Panc1 (cell line): ENCODE measurements at regions not wholly inside any gene's neighbourhood (a gene's known extent, or its start where the extent isn't known, plus 50 kb on each side); places are given as distances from the start of the nearest gene placed in this dataset.

ENCODE experiments used
- ATAC-seq: fragments of 200-7000 bp; cut with Tn5 transposase; 2 replicates; pipeline ENCODE4 v1.9.1; 2020; ENCODE audit warnings: mild to moderate bottlenecking, moderate library complexity
- BruUV-seq: library from RNA; stranded (reverse); fragments of 400-500 nt; replicated peaks from 2 replicates; lab custom pipeline; 2021; lab: Mats Ljungman, UMichigan
- CTCF ChIA-PET: fragments of 300-600 bp; sonication (Branson Sonifier 250); formaldehyde crosslinking; loops from one replicate; lab custom pipeline; 2022; ENCODE audit warnings: antibody characterized with exemption; lab: Charles Lee
- POLR2A ChIA-PET: fragments of 300-600 bp; sonication (Branson Sonifier 250); formaldehyde crosslinking; loops from one replicate; lab custom pipeline; 2022; ENCODE audit warnings: antibody characterized with exemption; lab: Charles Lee
- DNase-seq: peaks from one replicate; pipeline ENCODE4 v3.0.0-alpha.2; 2010; ENCODE audit warnings: low read depth, low spot score
- H3K27ac ChIP-seq: 2 replicates; pipeline ENCODE4 v1.5.1; 2011; ENCODE audit warnings: mild to moderate bottlenecking, low read length, inconsistent platforms
- H3K27me3 ChIP-seq: fragments of 200-500 bp; sonication (Bioruptor generic); 2 replicates; pipeline ENCODE4 v1.6.0; 2014; ENCODE audit warnings: low read length, inconsistent platforms; ENCODE audit not compliant: control insufficient read depth, insufficient read depth
- H3K36me3 ChIP-seq: fragments of 200-500 bp; sonication (Bioruptor generic); 2 replicates; pipeline ENCODE4 v1.5.1; 2014; ENCODE audit warnings: inconsistent platforms, mild to moderate bottlenecking, low read length, moderate library complexity; ENCODE audit not compliant: control insufficient read depth, insufficient read depth
- H3K4me1 ChIP-seq: 2 replicates; pipeline ENCODE4 v1.5.1; 2011; ENCODE audit warnings: inconsistent platforms, mild to moderate bottlenecking, low read length, moderate library complexity; ENCODE audit not compliant: control insufficient read depth, insufficient read depth
- H3K4me3 ChIP-seq, 2 experiments: 2 replicates each; pipeline ENCODE4 v1.5.1; 2011 to 2012; ENCODE audit warnings: low read depth in 2 of 2, low read length in 2 of 2, mild to moderate bottlenecking in 2 of 2, inconsistent platforms in 1 of 2, moderate library complexity in 1 of 2
- H3K9me3 ChIP-seq: fragments of 200-500 bp; sonication (Bioruptor generic); 2 replicates; pipeline ENCODE4 v1.5.1; 2014; ENCODE audit warnings: low read depth, mild to moderate bottlenecking, inconsistent platforms, low read length, moderate library complexity; ENCODE audit not compliant: control insufficient read depth, insufficient read depth
- CTCF ChIP-seq: fragments of 450-650 bp; IDR thresholded peaks from 2 replicates; pipeline ENCODE4 v1.5.1; 2017; ENCODE audit warnings: mild to moderate bottlenecking
- POLR2AphosphoS5 ChIP-seq: IDR thresholded peaks from 2 replicates; pipeline ENCODE4 v1.6.1; 2012; ENCODE audit warnings: mild to moderate bottlenecking, low read depth, low read length, moderate library complexity
- REST ChIP-seq, 2 experiments: IDR thresholded peaks; 2 replicates each; pipeline ENCODE4 v1.6.1; 2011 to 2012; ENCODE audit warnings: low read depth in 2 of 2, control low read depth in 1 of 2, low read length in 1 of 2, mild to moderate bottlenecking in 1 of 2, moderate library complexity in 1 of 2; ENCODE audit not compliant: insufficient read depth in 1 of 2
- SIN3A ChIP-seq: IDR thresholded peaks from 2 replicates; pipeline ENCODE4 v1.6.1; 2012; ENCODE audit warnings: low read depth, mild to moderate bottlenecking, low read length, moderate library complexity, borderline replicate concordance; ENCODE audit not compliant: insufficient read depth
- TCF7L2 ChIP-seq: IDR thresholded peaks from 2 replicates; pipeline ENCODE4 v1.6.1; 2011; ENCODE audit warnings: mild to moderate bottlenecking, low read depth, low read length, inconsistent platforms
- in situ Hi-C: cut with HindIII; loops from 2 replicates; pipeline ENCODE4 v1.10.0; 2016; ENCODE audit warnings: low sequenced_read_pairs, low pct_unique_long_range_greater_than_20kb
- intact Hi-C: fragments of 100-400 bp; cut with micrococcal nuclease; formaldehyde crosslinking; loops from one replicate; pipeline ENCODE4 v1.10.0; 2022; ENCODE audit not compliant: unreplicated experiment

- Histone ChIP-seq H3K36me3 (no peaks in the 10 kb centered on the region), H3K4me1 (no peaks in the 10 kb centered on the region), H3K4me3 (no peak overlapping the region), H3K27ac (no peak overlapping the region), H3K27me3 (peaks cover 24% of the 10 kb centered on the region), H3K9me3 (no peaks in the 10 kb centered on the region)
- DNase-seq (no peak), ATAC-seq (no peak)
- intact Hi-C loops = no loop called here
- in situ Hi-C loops = no loop called here
- ChIA-PET CTCF (no interaction called here), POLR2A (no interaction called here)
- no peak for TF ChIP-seq CTCF
- no peak for TF ChIP-seq SIN3A
- TF ChIP-seq POLR2AphosphoS5 = no peak
- TF ChIP-seq TCF7L2 = no peak
- no peak for TF ChIP-seq REST (IDR thresholded peaks at IDR 0.05; ENCODE audit: insufficient read depth in 1 of 2, low read depth in 2 of 2, low read length in 1 of 2)
- no TSS peak for BruUV-seq
Measured at GRCh38 chr10:63836666-63837442, 315.7 kb downstream of the REEP3 start.

- POLR2A ChIA-PET = no interaction called here
- Histone ChIP-seq H3K27ac (no peak overlapping the region), H3K36me3 (no peaks in the 10 kb centered on the region), H3K9me3 (no peaks in the 10 kb centered on the region), H3K4me1 (no peaks in the 10 kb centered on the region), H3K4me3 (no peak overlapping the region), H3K27me3 (peaks cover 34% of the 10 kb centered on the region)
- TF ChIP-seq POLR2AphosphoS5 (no peak), SIN3A (no peak), TCF7L2 (no peak), REST (IDR thresholded peaks at IDR 0.05; ENCODE audit: insufficient read depth in 1 of 2, low read depth in 2 of 2, low read length in 1 of 2) (no peak), CTCF (no peak)
- DNase-seq (no peak), ATAC-seq (no peak)
- intact Hi-C loops = no loop called here
- in situ Hi-C loops = no loop called here
- no TSS peak for BruUV-seq
- CTCF ChIA-PET = no interaction called here
Measured at GRCh38 chr10:63841761-63842160, 320.6 kb downstream of the REEP3 start.
